GM10266 (cell line): ENCODE measurements at regions not wholly inside any gene's neighbourhood (a gene's known extent, or its start where the extent isn't known, plus 50 kb on each side); places are given as distances from the start of the nearest gene placed in this dataset.

Experiments used
- DNase-seq: peaks from one replicate; pipeline ENCODE4 v3.0.0; 2012; ENCODE audit errors: extremely low spot score
- CTCF ChIP-seq: IDR thresholded peaks from 2 replicates; pipeline ENCODE4 v1.5.1; 2012; ENCODE audit warnings: mild to moderate bottlenecking, low read depth; ENCODE audit not compliant: control insufficient read depth, insufficient read depth; ENCODE audit errors: missing control alignments

- no peak for DNase-seq
- no peak for TF ChIP-seq CTCF
These were observed 773.8 kb downstream of the PLOD2 start for GRCh38 chr3:145387211-145387610.

- no peak for DNase-seq
These were observed 765.6 kb downstream of the PLOD2 start for GRCh38 chr3:145395421-145395820.

GRCh38 chr3:145411605-145412004 is 749.4 kb downstream of the PLOD2 start:
- no peak for TF ChIP-seq CTCF

More at GRCh38 chr3:145395421-145395820, 765.6 kb downstream of the PLOD2 start:
- no peak for TF ChIP-seq CTCF

GRCh38 chr3:145417678-145418077 is 743.3 kb downstream of the PLOD2 start:
- DNase-seq, result no peak
- TF ChIP-seq CTCF, result no peak

More at GRCh38 chr3:145411605-145412004, 749.4 kb downstream of the PLOD2 start:
- DNase-seq, result no peak

- DNase-seq, result no peak
- TF ChIP-seq CTCF, result no peak
These were observed 738.4 kb downstream of the PLOD2 start for GRCh38 chr3:145422556-145422955.

- DNase-seq, result no peak
- TF ChIP-seq CTCF, result no peak
These were observed 733.6 kb downstream of the PLOD2 start for GRCh38 chr3:145427355-145427754.

- no peak for TF ChIP-seq CTCF
These were observed 731.4 kb downstream of the PLOD2 start for GRCh38 chr3:145429546-145429945.

GRCh38 chr3:145448436-145448835 is 712.5 kb downstream of the PLOD2 start:
- DNase-seq, result no peak
- no peak for TF ChIP-seq CTCF

More at GRCh38 chr3:145429546-145429945, 731.4 kb downstream of the PLOD2 start:
- DNase-seq, result no peak
